IPS-18a (cell line): ENCODE measurements at regions not wholly inside any gene's neighbourhood (a gene's known extent, or its start where the extent isn't known, plus 50 kb on each side); places are given as distances from the start of the nearest gene placed in this dataset.

Source experiments
- H3K27ac ChIP-seq: one replicate; pipeline ENCODE4 v1.5.1; 2013; ENCODE audit warnings: low read length
- H3K27me3 ChIP-seq: one replicate; pipeline ENCODE4 v1.6.1; 2013; ENCODE audit warnings: mild to moderate bottlenecking, low read length; ENCODE audit not compliant: control insufficient read depth, insufficient read depth
- H3K36me3 ChIP-seq: one replicate; pipeline ENCODE4 v1.6.1; 2013; ENCODE audit warnings: low read depth, low read length; ENCODE audit not compliant: control insufficient read depth
- H3K4me1 ChIP-seq: one replicate; pipeline ENCODE4 v1.6.1; 2013; ENCODE audit warnings: low read depth, low read length; ENCODE audit not compliant: control insufficient read depth
- H3K4me3 ChIP-seq: one replicate; pipeline ENCODE4 v1.5.1; 2013; ENCODE audit warnings: low read length
- H3K9ac ChIP-seq: one replicate; pipeline ENCODE4 v1.6.1; 2013; ENCODE audit warnings: mild to moderate bottlenecking, low read length, moderate library complexity
- H3K9me3 ChIP-seq: one replicate; pipeline ENCODE4 v1.6.1; 2013; ENCODE audit warnings: low read depth, low read length; ENCODE audit not compliant: control insufficient read depth

GRCh38 chr3:170738766-170739165, 131.2 kb downstream of the RPL22L1 start:
- H3K27ac ChIP-seq = no peak overlapping the region
- no peaks in the 10 kb centered on the region for H3K36me3 ChIP-seq
- no peaks in the 10 kb centered on the region for H3K27me3 ChIP-seq
- no peaks in the 10 kb centered on the region for H3K9me3 ChIP-seq
- H3K4me3 ChIP-seq = no peak overlapping the region
- no peak overlapping the region for H3K9ac ChIP-seq
- peaks cover 4% of the 10 kb centered on the region for H3K4me1 ChIP-seq

DNA sequence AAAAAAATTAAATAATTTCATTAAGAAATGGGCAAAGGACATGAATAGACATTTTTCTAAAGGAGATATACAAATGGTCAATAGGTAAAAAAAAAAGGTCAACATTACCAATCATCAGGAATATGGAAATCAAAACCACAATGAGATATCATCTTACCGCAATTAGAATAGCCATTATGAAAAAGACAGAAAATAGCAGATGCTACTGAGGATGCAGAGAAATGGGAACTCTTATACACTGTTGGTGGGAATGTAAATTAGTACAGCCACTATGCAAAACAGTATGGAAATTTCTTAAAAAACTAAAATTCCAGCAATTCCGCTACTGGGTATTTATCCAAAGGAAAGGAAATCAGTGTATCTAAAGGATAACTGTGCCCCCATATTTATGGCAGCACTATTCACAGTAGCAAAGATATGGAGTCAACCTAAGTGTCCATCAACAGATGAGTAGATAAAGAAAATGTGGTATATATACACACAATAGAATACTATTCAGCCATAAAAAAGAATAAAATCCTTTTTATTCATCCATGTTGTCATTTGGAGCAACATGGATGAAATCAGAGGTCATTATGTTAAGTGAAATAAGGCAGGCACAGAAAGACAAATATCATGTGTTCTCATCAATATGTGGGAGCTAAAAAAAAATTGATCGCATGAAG, 132.4 kb downstream of the RPL22L1 start:
- Histone ChIP-seq H3K9ac (no peak overlapping the region), H3K4me1 (peaks cover 4% of the 10 kb centered on the region), H3K27me3 (no peaks in the 10 kb centered on the region), H3K27ac (no peak overlapping the region), H3K4me3 (no peak overlapping the region), H3K9me3 (no peaks in the 10 kb centered on the region), H3K36me3 (no peaks in the 10 kb centered on the region)

GRCh38 chr3:170735821-170736220, 134.2 kb downstream of the RPL22L1 start:
- Histone ChIP-seq H3K27ac (no peak overlapping the region), H3K4me1 (peaks cover 4% of the 10 kb centered on the region), H3K27me3 (no peaks in the 10 kb centered on the region), H3K4me3 (no peak overlapping the region), H3K9ac (no peak overlapping the region), H3K9me3 (no peaks in the 10 kb centered on the region), H3K36me3 (no peaks in the 10 kb centered on the region)

GRCh38 chr3:170734735-170735065, 135.3 kb downstream of the RPL22L1 start:
- Histone ChIP-seq H3K27me3 (no peaks in the 10 kb centered on the region), H3K4me3 (no peak overlapping the region), H3K27ac (no peak overlapping the region), H3K4me1 (peaks cover 4% of the 10 kb centered on the region), H3K36me3 (no peaks in the 10 kb centered on the region), H3K9me3 (no peaks in the 10 kb centered on the region), H3K9ac (no peak overlapping the region)

DNA sequence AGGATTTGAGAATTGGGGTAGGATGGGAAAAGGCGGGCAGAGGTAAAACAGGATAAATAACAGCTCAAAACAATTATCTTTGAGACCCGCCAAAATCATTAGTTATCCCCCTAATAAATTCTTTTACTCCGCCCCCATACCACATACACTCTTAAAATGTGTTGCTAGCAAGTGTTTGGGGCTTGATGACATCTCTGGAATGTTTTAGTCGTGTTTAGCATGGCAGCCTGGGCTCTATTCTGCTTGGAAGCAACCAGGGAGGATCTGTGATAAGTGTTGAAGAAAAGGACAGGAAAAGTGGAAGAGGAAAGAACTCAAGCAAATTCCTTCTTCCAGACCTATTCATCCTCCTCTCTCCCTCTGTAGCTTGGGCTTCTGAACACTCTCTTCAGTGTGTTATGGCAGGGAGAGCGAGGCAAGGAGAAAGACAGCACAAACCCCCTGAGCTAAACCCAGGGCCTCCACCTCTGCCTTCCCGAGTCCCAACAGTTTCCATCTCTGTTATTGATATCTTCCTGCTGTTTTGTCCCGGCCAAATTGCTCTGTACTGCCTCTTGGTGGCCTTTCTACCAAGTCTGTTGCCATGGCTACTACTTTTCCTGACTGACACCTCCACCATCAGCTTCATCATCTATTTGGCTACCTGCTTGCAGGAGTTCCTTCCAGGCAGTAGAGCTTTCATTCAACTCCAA, 135.8 kb downstream of the RPL22L1 start:
- Histone ChIP-seq H3K4me3 (no peak overlapping the region), H3K27me3 (no peaks in the 10 kb centered on the region), H3K27ac (no peak overlapping the region), H3K36me3 (no peaks in the 10 kb centered on the region), H3K4me1 (peaks cover 4% of the 10 kb centered on the region), H3K9ac (no peak overlapping the region), H3K9me3 (no peaks in the 10 kb centered on the region)

GRCh38 chr3:170732660-170733245, 137.2 kb downstream of the RPL22L1 start:
- no peaks in the 10 kb centered on the region for H3K27me3 ChIP-seq
- H3K27ac ChIP-seq = no peak overlapping the region
- H3K4me1 ChIP-seq = peaks cover 4% of the 10 kb centered on the region
- no peak overlapping the region for H3K9ac ChIP-seq
- H3K4me3 ChIP-seq = no peak overlapping the region
- no peaks in the 10 kb centered on the region for H3K36me3 ChIP-seq
- H3K9me3 ChIP-seq = no peaks in the 10 kb centered on the region

DNA sequence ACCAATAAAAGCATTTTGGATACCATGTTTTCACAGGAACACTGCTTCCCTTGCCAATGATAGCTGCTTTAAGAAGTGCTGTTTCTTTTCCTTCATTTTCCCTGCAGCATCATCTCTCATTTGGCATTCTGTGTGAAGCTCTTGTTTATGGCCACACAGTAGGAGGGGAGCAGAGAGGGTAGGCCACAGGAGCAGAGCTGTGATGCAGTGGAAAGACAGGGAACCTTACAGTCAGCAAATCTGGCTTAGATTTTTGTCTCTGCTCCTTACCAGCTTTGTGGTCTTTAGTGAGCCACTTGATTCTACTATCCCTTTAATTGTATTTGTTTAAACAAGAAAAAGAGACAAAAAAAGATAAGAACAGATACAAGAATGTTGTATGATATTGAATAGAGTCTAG, 138.7 kb downstream of the RPL22L1 start:
- Histone ChIP-seq H3K27me3 (no peaks in the 10 kb centered on the region), H3K9ac (no peak overlapping the region), H3K9me3 (no peaks in the 10 kb centered on the region), H3K36me3 (no peaks in the 10 kb centered on the region), H3K27ac (no peak overlapping the region), H3K4me3 (no peak overlapping the region), H3K4me1 (peaks cover 4% of the 10 kb centered on the region)

DNA sequence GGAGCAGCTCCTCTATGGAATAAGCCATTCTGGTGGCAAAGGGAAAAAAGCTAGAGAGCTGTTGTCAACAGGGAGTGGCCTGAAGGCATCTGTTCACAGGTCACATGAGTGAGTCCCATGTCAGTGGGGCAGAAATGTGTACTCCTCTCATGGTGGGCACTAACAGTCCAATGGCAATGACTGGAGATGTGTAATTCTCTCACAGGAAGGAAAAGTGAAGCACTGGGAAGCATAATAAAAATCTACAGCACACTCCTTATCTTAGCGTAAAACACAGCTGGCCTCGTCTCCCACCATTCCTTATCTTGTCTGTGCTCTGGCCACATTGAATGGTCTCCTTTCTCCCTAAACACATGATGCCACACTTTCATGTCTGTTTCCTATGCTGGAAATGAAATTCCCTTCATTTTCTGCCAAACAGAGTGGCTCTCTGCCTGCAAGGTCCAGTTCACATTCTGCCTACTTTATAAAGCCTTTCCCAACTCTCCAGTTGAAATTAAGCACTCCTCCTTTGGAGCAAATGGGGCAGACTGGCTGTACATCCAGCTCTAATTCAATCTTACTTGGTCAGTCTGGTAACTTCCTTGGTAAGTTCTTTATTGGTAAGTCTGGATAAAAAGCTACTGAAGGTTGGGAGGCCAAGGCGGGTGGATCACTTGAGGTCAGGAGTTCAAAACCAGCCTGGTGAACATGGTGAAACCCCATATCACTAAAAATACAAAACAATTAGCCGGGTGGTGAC, 139.8 kb downstream of the RPL22L1 start:
- no peaks in the 10 kb centered on the region for H3K9me3 ChIP-seq
- no peaks in the 10 kb centered on the region for H3K27me3 ChIP-seq
- H3K9ac ChIP-seq = no peak overlapping the region
- no peaks in the 10 kb centered on the region for H3K36me3 ChIP-seq
- peaks cover 4% of the 10 kb centered on the region for H3K4me1 ChIP-seq
- H3K27ac ChIP-seq = no peak overlapping the region
- H3K4me3 ChIP-seq = no peak overlapping the region

DNA sequence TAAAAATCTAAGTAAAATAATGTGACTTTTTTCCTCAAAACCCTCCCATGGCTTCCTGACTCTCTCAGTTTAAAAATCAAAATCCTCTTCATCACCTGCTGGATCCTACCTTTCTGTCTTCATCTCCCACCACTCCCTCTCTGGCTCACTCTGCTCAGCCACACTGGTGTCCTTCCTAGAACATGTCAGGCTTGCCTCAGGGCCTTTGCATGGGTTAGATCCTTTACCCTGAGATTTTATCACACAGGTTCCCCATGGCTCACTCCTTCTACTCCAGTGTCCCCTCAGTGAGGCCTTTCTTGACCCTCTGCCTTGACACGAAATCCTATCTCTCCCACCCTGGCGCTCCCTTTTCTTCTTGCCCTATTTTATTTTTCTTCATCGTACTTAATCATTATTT, 141.8 kb downstream of the RPL22L1 start:
- Histone ChIP-seq H3K27me3 (no peaks in the 10 kb centered on the region), H3K27ac (no peak overlapping the region), H3K36me3 (no peaks in the 10 kb centered on the region), H3K4me1 (no peaks in the 10 kb centered on the region), H3K4me3 (no peak overlapping the region), H3K9me3 (no peaks in the 10 kb centered on the region), H3K9ac (no peak overlapping the region)

DNA sequence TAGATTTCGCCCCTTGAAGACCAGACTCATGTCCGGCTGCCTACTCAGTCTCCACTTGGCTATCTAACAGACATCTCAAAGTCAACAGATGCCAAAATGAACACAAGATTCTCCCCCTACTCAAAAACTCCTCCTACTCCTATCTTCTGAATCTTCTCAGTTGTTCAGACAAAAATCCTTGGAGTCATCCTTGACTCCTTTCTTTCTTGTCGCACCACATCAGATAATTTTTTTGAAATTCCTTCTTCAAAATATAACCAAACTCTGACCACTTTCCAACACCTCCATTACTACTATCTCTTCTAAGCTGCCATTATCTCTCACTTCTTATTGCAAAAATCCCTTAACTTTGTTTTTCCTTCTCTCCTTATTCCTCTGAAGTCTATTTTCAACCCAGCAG, 141.9 kb upstream of the SLC7A14 start:
- H3K9me3 ChIP-seq = no peaks in the 10 kb centered on the region
- H3K4me3 ChIP-seq = no peak overlapping the region
- no peaks in the 10 kb centered on the region for H3K27me3 ChIP-seq
- no peaks in the 10 kb centered on the region for H3K4me1 ChIP-seq
- no peaks in the 10 kb centered on the region for H3K36me3 ChIP-seq
- H3K27ac ChIP-seq = no peak overlapping the region
- no peak overlapping the region for H3K9ac ChIP-seq

DNA sequence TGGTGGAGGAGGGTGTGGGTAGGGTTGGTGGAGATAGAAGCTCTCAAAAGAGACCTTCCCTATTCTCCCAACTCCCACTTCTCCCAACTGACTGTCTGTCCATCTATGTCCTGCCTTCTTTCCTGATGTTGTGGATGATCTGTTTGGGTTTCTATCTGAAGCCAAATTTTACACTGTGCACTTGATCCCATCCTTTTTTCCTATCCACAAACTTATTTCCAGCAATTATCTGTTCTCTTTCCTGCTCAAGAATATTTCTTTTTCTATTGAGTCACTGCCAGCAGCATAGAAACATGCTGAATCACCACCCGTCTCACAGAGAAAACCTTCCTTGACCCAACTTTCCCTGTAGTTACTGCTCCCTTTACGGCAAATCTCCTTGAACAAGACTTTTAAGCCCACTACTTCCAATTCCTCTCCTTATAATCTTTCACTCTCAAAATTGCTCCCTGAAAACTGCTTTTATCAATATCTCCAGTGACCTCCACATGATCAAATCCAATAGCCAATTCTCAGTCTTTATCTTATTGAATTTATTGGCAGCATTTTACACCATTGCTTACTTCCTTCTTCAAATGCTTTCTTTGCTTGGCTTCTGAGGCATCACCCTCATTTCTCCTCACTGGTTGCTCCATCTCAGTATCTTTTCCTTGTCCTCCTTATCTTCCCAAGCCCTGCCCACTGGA, 141.2 kb upstream of the SLC7A14 start:
- Histone ChIP-seq H3K4me1 (no peaks in the 10 kb centered on the region), H3K4me3 (no peak overlapping the region), H3K9me3 (no peaks in the 10 kb centered on the region), H3K9ac (no peak overlapping the region), H3K36me3 (no peaks in the 10 kb centered on the region), H3K27ac (no peak overlapping the region), H3K27me3 (no peaks in the 10 kb centered on the region)
